Stimulated activated naive CD8-positive, alpha-beta T cell treated with anti-CD3 and anti-CD28 coated beads, Interleukin-15, amount 100 ng/mL, for 72 hours (primary cell): ENCODE measurements at regions not wholly inside any gene's neighbourhood (a gene's known extent, or its start where the extent isn't known, plus 50 kb on each side); places are given as distances from the start of the nearest gene placed in this dataset.
"Not testable (repeated sequence)": the region's sequence is repeated elsewhere in the genome, so short reads cannot be mapped to it uniquely, and the experiment has no call there.

ENCODE experiments used
- ATAC-seq: fragments of 150-1000 bp; cut with Tn5 transposase; 2 replicates; pipeline ENCODE4 v1.10.0; 2021; ENCODE audit warnings: mild to moderate bottlenecking, moderate library complexity
- DNase-seq, 2 donors: peaks; one replicate each; pipeline ENCODE4 v3.0.0; 2021 to 2022
- H3K27ac Mint-ChIP-seq, 2 donors: one replicate each; pipeline ENCODE4 v1.8.0; 2022; ENCODE audit warnings: mild to moderate bottlenecking in 2 of 2, mixed read lengths in 2 of 2, moderate library complexity in 2 of 2
- H3K27me3 Mint-ChIP-seq: one replicate; pipeline ENCODE4 v1.8.0; 2022; ENCODE audit warnings: mixed read lengths
- H3K4me1 Mint-ChIP-seq: one replicate; pipeline ENCODE4 v1.8.0; 2022; ENCODE audit warnings: mild to moderate bottlenecking, mixed read lengths
- H3K4me3 Mint-ChIP-seq, 2 donors: one replicate each; pipeline ENCODE4 v1.8.0; 2022; ENCODE audit warnings: mild to moderate bottlenecking in 2 of 2, mixed read lengths in 2 of 2, moderate library complexity in 1 of 2
- H3K9me3 Mint-ChIP-seq, 2 donors: one replicate each; pipeline ENCODE4 v1.8.0; 2022; ENCODE audit warnings: mixed read lengths in 2 of 2

DNA sequence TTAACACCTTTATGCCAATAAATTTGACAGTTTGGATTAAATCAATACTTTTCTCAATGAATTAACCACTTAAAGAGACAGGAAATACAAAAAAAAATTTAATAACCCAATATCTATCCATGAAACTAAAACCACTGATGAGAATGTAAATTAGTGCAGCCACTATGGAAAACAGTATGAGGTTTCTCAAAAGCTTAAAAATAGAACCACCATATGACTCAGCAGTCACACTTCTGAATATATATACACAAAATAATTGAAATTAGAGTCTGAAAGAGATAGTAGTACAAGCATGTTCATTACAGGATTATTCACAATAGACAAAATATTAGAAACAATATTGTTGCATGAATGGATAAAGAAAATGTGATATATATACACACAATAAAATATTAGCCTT is 382.1 kb upstream of the SETBP1 start:
- H3K4me1 Mint-ChIP-seq = no peaks in the 10 kb centered on the region
- DNase-seq (no peak), ATAC-seq (no peak)
- peaks cover 0 to 20% of the 10 kb centered on the region in 2 donors for H3K9me3 Mint-ChIP-seq
- no peak overlapping the region for H3K27ac Mint-ChIP-seq
- no peak overlapping the region for H3K4me3 Mint-ChIP-seq
- H3K27me3 Mint-ChIP-seq = no peaks in the 10 kb centered on the region

DNA sequence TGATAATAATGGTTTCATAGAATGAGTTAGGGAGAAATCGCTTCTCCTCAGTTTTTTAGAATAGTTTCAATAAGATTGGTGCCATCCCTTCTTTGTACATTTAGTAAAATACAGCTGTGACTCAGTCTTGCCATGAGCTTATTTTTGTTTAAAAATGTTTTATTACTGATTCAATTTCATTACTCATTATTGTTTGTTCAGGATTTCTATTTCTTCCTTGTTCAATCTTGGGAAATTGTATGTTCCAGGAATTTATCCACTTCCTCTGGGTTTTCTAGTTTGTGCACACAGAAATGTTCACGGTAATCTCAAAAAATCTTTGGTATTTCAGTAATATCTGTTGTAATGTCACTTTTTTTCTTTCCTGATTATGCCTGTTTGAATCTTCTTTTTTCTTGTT is 371.5 kb upstream of the SETBP1 start:
- Mint-ChIP-seq H3K4me1 (no peaks in the 10 kb centered on the region), H3K4me3 (no peak overlapping the region), H3K27me3 (no peaks in the 10 kb centered on the region), H3K27ac (no peak overlapping the region), H3K9me3 (peaks cover 6 to 8% of the 10 kb centered on the region in 2 donors)
- ATAC-seq = no peak
- no peak for DNase-seq

DNA sequence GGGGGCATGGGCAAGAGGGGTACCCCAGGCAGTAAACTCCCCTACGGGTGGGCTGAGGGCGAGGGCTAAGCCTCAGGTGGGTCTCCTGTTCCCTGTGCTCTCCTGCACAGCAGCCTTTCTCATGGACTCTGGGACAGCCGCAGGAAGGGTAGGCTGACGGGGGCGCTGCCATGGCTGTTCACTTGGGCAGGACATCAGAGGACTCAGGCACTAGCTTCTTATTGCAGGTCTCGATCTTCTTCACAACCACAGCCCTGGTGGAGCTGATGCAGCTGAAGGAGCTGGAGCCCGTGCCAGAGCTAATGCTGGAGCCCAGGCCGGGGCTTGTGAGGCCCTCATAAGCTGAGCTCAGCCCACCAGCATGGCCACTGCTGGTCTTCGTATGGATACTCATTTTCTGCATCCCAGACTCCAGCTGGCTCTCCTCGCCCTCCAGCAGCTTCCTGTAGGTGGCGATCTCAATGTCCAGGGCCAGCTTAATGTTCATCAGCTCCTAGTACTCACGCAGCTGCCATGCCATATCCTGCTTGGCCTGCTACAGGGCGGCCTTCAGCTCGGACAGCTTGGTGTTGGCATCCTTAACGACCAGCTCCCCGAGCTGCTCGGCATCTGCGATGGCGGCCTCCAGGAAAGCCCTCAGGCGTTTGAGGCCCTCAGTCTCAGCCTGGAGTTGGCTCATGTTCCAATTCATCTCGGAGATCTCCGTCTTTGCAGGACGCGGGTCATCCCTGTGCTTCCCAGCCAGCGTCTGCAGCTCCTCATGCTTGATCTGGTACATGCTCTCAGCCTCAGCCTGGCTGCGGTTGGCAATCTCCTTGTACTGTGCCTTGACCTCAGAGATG is 359.8 kb upstream of the SETBP1 start:
- Mint-ChIP-seq H3K27ac (no peak overlapping the region), H3K27me3 (no peaks in the 10 kb centered on the region), H3K9me3 (peaks cover 0 to 8% of the 10 kb centered on the region in 2 donors), H3K4me3 (no peak overlapping the region), H3K4me1 (no peaks in the 10 kb centered on the region)
- ATAC-seq (no peak), DNase-seq (no peak)

DNA sequence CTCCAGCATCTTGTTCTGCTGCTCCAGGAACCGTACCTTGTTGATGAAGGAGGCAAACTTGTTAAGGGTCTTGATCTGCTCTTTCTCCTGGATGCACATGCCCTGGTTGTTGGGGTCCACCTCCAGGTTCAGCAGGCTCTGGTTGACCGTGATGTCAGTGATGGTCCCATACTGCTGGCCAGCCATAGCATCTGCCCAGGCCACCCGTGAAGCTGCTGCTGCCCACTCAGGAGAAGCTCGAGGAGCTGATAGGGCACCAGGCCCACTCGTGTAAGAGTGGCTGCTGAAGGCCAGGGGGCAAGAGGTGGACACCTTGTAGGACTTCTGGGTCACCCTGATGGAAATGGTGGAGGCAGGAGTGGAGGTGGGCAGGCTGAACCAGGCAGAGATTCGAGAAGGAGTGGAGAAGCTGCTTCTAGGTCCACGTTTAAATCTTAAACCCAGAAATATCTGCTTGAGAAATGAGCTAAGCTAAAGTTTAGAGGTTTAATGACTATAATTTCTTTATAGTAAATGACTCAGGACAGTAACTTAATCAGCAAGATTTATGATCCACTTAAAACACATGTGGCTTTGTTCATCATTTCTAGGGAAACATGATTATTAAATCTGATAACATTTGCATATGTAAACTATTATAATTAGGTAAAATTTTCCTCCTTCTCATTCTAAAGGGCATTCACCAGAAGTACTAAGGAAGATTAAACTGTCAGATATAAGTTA is 358.7 kb upstream of the SETBP1 start:
- no peak overlapping the region for H3K4me3 Mint-ChIP-seq
- H3K4me1 Mint-ChIP-seq = no peaks in the 10 kb centered on the region
- no peak for DNase-seq

DNA sequence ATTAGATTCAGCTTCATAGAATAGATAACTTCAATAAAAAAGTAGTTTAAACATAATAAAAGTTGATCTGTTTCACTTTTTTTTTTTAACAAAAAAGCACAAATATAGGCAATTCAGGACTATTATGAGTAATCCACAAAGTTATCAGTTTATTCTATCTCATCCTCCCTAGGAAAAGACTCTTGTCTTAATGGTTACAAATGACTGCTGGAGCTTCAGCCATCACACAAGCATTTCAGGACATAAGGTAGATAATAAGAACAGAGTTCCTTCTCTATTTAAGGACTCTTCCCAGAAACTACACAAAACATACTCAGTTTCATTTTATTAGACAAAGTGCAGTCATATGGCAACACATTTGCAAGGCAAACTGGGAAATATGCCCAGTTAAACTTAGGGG is 357.6 kb upstream of the SETBP1 start:
- Mint-ChIP-seq H3K27ac (no peak overlapping the region), H3K4me3 (no peak overlapping the region), H3K27me3 (no peaks in the 10 kb centered on the region), H3K4me1 (no peaks in the 10 kb centered on the region), H3K9me3 (peaks cover 0 to 8% of the 10 kb centered on the region in 2 donors)
- ATAC-seq (no peak), DNase-seq (no peak)

More for the DNA sequence above, 358.7 kb upstream of the SETBP1 start:
- no peak for ATAC-seq
- Mint-ChIP-seq H3K27me3 (no peaks in the 10 kb centered on the region), H3K27ac (no peak overlapping the region), H3K9me3 (peaks cover 0 to 8% of the 10 kb centered on the region in 2 donors)

DNA sequence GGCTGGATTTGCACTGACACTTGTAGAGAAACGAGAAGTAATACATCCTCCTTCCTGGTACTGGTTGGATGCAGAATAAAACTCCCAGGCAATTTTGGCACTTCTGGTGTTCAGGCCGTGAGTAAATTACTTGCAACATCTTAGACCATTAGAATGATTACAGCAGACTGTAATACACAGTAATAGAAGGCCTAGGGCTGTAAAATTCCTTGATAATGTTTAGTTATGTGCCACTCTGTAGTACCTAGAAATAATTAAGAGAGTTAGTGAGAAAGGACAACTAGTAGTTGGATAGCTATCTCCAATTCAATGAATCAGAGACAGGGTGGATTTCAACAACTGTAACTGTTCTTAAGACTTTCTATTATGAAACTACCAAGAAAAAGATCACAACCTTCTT is 356.3 kb upstream of the SETBP1 start:
- DNase-seq = no peak
- no peak for ATAC-seq
- no peaks in the 10 kb centered on the region for H3K27me3 Mint-ChIP-seq
- no peaks in the 10 kb centered on the region for H3K4me1 Mint-ChIP-seq
- H3K4me3 Mint-ChIP-seq = no peak overlapping the region
- H3K9me3 Mint-ChIP-seq = peaks cover 0 to 8% of the 10 kb centered on the region in 2 donors
- no peak overlapping the region for H3K27ac Mint-ChIP-seq

DNA sequence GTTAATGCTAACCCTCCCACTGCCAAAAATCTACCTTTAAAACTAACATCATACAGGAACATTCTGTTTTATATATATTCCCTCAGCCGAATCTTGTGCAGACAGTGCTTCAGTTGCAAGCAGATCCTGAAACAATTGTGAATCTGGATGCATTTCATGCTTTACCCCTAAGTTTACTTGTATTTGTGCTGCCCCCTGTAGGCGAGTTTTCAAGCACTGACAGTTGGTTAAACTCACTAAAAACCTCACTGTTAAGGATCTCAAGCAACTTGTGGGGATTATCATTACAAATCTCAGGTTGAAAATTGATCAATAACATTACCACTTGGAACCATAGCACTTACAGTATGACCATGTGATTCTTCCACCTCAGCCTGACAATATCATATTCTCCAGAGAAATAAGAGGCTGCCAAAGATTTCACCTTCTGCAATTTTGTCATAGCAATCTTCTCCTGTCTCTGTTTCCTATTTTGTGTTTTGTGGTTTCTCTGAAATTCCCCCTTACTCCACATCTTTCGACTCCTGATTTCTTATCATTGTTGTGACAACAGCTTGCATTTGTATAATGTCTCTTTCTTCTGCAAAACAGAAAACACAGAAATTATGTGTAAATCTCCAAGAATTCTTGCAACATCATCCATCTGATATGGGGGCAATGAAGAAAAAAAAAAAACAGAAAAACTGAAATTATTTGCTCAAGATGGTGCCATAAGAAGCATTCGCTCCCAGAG is 354.6 kb upstream of the SETBP1 start:
- H3K27me3 Mint-ChIP-seq = no peaks in the 10 kb centered on the region
- no peak overlapping the region for H3K4me3 Mint-ChIP-seq
- H3K9me3 Mint-ChIP-seq = peaks cover 4 to 14% of the 10 kb centered on the region in 2 donors
- ATAC-seq (no peak), DNase-seq (no peak)
- no peak overlapping the region for H3K27ac Mint-ChIP-seq
- H3K4me1 Mint-ChIP-seq = no peaks in the 10 kb centered on the region

DNA sequence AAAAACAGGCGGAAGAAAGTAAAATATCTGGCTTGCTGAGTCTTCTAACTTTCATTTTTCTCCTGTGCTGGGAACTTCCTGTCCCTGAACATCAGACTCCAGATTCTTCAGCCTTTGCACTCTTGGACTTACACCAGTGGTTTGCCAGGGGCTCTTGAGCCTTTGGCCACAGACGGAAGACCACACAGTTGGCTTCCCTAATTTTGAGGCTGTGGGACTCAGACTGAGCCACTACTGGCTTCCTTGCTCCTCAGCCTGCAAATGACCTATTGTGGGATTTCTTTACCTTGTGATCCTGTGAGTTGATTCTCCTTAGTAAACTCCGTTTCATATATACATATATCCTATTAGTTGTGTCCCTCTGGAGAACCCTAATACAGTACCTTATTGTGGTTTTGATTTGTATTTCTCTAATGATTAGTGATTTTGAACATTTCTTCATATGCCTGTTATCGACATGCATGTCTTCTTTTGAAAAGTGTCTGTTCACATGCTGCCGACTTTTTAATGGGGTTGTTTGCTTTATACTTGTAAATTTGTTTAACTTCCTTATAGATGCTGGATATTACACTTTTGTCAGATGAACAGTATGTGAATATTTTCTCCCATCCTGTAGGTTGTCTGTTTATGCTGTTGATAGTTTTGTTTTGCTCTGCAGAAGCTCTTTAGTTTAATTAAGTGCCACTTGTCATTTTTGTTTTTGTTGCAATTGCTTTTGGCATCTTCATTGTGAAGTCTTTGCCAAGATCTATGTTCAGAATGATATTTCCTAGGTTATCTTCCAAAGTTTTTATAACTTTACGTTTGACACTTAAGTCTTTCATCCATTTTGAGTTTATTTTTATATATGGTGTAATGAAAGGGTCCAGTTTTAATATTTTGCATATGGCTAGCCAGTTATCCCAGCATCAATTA is 348.8 kb upstream of the SETBP1 start:
- Mint-ChIP-seq H3K4me3 (no peak overlapping the region), H3K27me3 (no peaks in the 10 kb centered on the region), H3K4me1 (no peaks in the 10 kb centered on the region), H3K9me3 (peaks cover 16 to 27% of the 10 kb centered on the region in 2 donors), H3K27ac (no peak overlapping the region)
- no peak for ATAC-seq
- no peak for DNase-seq

DNA sequence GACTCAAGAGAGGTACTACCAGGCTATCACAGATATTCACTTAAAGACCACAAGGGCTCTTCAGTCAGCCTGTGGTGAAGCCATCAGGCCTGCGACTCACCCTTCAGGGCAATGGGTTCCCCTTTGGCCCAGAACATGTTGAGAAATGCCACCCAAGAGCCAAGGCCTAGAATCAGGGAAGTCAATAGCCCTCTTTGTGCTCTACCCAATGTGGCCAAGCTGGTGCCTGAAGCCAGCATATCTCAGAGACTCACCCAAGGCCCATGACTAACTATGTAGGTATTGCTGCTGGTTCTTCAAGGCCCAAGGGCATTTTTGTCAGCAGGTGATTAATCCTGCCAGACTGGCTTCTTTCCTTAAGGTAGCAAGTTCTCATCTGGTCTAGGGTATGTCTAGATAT is 338.9 kb upstream of the SETBP1 start:
- DNase-seq (no peak), ATAC-seq (no peak)
- peaks cover 8 to 22% of the 10 kb centered on the region in 2 donors for H3K9me3 Mint-ChIP-seq
- H3K4me3 Mint-ChIP-seq = no peak overlapping the region
- H3K4me1 Mint-ChIP-seq = no peaks in the 10 kb centered on the region
- H3K27ac Mint-ChIP-seq = no peak overlapping the region
- no peaks in the 10 kb centered on the region for H3K27me3 Mint-ChIP-seq

DNA sequence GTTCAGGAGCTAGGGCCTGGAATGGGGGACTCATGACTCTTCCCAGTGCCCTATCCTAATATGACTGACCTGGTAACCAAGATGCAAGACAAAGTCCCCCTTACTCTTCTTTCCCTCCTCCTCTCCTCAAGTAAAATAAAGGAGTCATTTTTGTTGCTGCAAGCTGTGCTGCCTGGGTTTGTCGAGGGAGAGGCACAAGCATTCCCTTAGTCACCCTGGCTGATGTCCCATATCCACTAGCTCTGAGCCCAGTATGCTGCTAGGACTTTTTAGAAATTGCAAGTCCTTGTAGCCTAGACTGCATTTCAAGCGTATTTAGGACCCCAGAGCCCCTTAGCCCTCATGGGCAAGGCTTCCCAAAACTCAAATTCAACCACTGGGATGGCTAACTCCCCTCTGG is 338.5 kb upstream of the SETBP1 start:
- Mint-ChIP-seq H3K27me3 (no peaks in the 10 kb centered on the region), H3K4me1 (no peaks in the 10 kb centered on the region), H3K4me3 (no peak overlapping the region), H3K9me3 (peaks cover 8 to 20% of the 10 kb centered on the region in 2 donors), H3K27ac (peak overlapping the region in 1 of 2 donors; percentile 85)
- ATAC-seq (no peak), DNase-seq (no peak)

DNA sequence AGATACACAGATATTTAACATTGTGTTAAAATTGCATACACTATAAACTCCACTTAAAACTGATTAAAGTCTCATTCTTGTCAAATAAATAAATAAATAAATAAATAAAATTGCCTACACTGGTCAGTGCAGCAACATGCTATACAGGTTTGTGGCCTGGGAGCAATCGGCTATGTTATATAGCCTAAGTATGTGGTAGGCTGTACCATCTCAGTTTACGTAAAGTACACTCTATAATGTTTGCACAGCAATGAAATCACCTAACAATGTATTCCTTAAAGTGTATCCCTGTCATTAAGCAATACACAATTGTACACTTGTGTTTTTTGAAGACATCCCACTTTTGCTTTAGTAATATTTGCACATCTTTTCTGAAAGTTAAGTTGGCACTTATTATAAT is 337.7 kb upstream of the SETBP1 start:
- DNase-seq = no peak
- Mint-ChIP-seq H3K27me3 (no peaks in the 10 kb centered on the region), H3K4me1 (no peaks in the 10 kb centered on the region), H3K9me3 (peaks cover 8 to 18% of the 10 kb centered on the region in 2 donors), H3K27ac (no peak overlapping the region), H3K4me3 (no peak overlapping the region)
- no peak for ATAC-seq

DNA sequence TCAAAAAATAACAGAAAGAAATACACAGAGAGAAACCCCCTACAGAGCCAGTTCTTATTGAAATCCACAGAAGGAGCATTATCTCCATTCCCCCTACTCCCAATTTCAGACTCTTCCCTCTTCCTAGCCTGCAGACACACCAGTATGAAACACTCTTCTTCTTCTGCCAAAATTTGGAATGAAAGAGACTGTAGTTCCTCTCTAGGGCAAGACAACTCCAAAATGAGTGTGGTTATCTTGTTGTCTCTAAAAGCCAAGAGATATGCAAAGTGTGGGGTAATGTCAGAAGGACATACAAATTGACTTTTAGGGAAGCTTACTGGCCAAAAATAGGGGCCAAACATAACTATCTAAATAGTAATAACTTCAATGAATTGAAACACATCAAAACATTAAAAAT is 337.1 kb upstream of the SETBP1 start:
- Mint-ChIP-seq H3K27me3 (no peaks in the 10 kb centered on the region), H3K4me3 (no peak overlapping the region), H3K27ac (no peak overlapping the region), H3K9me3 (peaks cover 1 to 11% of the 10 kb centered on the region in 2 donors), H3K4me1 (no peaks in the 10 kb centered on the region)
- ATAC-seq = no peak
- no peak for DNase-seq

DNA sequence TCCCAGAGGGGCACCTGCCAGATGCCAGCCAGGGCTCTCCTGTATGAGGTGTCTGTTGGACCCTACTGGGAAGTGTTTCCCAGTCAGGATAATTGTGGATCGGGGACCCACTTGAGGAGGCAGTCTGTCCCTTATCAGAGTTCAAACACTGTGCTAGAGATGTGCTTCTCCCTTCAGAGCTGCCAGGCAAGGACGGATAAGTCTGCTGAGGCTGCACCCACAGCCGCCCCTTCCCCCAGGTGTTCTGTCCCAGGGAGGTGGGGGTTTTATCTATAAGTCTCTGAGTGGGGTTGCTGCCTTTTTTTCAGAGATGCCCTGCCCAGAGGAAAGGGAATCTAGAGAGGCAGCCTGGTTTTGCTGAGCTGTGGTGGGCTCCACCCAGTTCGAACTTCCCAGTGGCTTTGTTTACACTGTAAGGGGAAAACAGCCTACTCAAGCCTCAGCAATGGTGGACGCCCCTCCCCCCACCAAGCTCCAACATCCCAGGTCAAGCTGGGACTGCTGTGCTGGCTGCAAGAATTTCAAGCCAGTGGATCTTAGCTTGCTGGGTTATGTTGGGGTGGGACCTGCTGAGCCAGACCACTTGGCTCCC is 324.0 kb upstream of the SETBP1 start:
- no peaks in the 10 kb centered on the region for H3K4me1 Mint-ChIP-seq

DNA sequence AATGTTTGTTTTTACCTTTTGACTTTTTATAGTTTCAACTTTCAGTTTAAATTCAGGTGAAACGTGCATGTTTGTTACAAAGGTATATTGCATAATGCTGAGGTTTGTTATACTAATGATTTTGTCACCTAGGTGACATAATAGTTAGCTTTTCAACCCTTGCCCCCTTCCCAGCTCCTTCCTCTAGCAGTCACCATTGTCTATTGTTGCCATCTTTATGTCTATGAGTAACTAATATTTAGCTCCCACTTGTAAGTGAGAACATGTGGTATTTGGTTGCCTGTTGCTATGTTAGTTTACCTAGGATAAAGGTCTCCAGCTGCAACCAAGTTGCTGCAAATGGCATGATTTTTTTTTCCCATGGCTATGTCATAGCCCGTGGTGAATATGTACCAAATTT is 322.3 kb upstream of the SETBP1 start:
- DNase-seq (no peak), ATAC-seq (no peak)
- no peaks in the 10 kb centered on the region for H3K27me3 Mint-ChIP-seq
- H3K4me1 Mint-ChIP-seq = no peaks in the 10 kb centered on the region
- no peak overlapping the region for H3K27ac Mint-ChIP-seq
- H3K9me3 Mint-ChIP-seq = peaks cover 0 to 18% of the 10 kb centered on the region in 2 donors
- no peak overlapping the region for H3K4me3 Mint-ChIP-seq

More for the DNA sequence above, 324.0 kb upstream of the SETBP1 start:
- ATAC-seq (no peak), DNase-seq (no peak)
- H3K4me3 Mint-ChIP-seq = no peak overlapping the region
- no peak overlapping the region for H3K27ac Mint-ChIP-seq
- peaks cover 0 to 18% of the 10 kb centered on the region in 2 donors for H3K9me3 Mint-ChIP-seq
- H3K27me3 Mint-ChIP-seq = no peaks in the 10 kb centered on the region

DNA sequence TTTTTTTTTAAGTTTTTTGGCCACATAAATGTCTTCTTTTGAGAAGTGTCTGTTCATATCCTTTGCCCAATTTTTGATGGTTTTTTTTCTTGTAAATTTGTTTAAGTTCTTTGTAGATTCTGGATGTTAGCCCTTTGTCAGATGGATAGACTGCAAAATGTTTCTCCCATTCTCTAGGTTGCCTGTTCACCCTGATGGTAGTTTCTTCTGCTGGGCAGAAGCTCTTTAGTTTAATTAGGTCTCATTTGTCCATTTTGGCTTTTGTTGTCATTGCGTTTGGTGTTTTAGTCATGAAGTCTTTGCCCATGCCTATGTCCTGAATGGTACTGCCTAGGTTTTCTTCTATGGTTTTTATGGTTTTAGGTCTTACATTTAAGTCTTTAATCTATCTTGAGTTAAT is 320.9 kb upstream of the SETBP1 start:
- not testable (repeated sequence) for H3K4me3 Mint-ChIP-seq, H3K27ac Mint-ChIP-seq, DNase-seq, ATAC-seq, H3K27me3 Mint-ChIP-seq, H3K4me1 Mint-ChIP-seq
- H3K9me3 Mint-ChIP-seq = peaks cover 0 to 18% of the 10 kb centered on the region in 2 donors
